Adrenal gland (tissue), 5 donors: ENCODE measurements at regions not wholly inside any gene's neighbourhood (a gene's known extent, or its start where the extent isn't known, plus 50 kb on each side); places are given as distances from the start of the nearest gene placed in this dataset.
"Not testable (repeated sequence)": the region's sequence is repeated elsewhere in the genome, so short reads cannot be mapped to it uniquely, and the experiment has no call there.

ENCODE experiments used
- POLR2A ChIP-seq, 2 donors: fragments of 450-650 bp; IDR thresholded peaks; one replicate each; pipeline ENCODE4 v1.6.1; 2017; ENCODE audit warnings: antibody characterized with exemption in 2 of 2, mild to moderate bottlenecking in 2 of 2, moderate library complexity in 1 of 2
- TF ChIP-seq, protein P1 (sequence below), 6 experiments: fragments of 450-650 bp in 4 of 6; fragments of 200-600 bp in 2 of 6; sonication (generic) in 1 of 6; IDR thresholded peaks; 1 replicate in 5 of 6; 2 replicates in 1 of 6; pipeline versions ENCODE4 v1.5.1 to v1.8.0; 2016 to 2021; ENCODE audit warnings: antibody characterized with exemption in 6 of 6, mild to moderate bottlenecking in 2 of 6, moderate library complexity in 1 of 6
- donor health status: DM: no; HTN: no; CAD: no.

- TF ChIP-seq, protein P1, sequence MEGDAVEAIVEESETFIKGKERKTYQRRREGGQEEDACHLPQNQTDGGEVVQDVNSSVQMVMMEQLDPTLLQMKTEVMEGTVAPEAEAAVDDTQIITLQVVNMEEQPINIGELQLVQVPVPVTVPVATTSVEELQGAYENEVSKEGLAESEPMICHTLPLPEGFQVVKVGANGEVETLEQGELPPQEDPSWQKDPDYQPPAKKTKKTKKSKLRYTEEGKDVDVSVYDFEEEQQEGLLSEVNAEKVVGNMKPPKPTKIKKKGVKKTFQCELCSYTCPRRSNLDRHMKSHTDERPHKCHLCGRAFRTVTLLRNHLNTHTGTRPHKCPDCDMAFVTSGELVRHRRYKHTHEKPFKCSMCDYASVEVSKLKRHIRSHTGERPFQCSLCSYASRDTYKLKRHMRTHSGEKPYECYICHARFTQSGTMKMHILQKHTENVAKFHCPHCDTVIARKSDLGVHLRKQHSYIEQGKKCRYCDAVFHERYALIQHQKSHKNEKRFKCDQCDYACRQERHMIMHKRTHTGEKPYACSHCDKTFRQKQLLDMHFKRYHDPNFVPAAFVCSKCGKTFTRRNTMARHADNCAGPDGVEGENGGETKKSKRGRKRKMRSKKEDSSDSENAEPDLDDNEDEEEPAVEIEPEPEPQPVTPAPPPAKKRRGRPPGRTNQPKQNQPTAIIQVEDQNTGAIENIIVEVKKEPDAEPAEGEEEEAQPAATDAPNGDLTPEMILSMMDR (IDR thresholded peaks at IDR 0.05) = not testable (repeated sequence)
- not testable (repeated sequence) for TF ChIP-seq POLR2A (IDR thresholded peaks at IDR 0.05)
Measured at GRCh38 chr1:120629832-120630455, 93.8 kb upstream of the NBPF26 start.
